Karpas-422 (cell line): ENCODE measurements at regions not wholly inside any gene's neighbourhood (a gene's known extent, or its start where the extent isn't known, plus 50 kb on each side); places are given as distances from the start of the nearest gene placed in this dataset.

ENCODE experiments used
- DNase-seq: peaks from one replicate; pipeline ENCODE4 v3.0.0-alpha.2; 2015
- H2AFZ ChIP-seq: fragments of 200-600 bp; sonication (generic); 2 replicates; pipeline ENCODE4 v1.6.1; 2014; ENCODE audit warnings: antibody characterized with exemption, low read length, mixed read lengths
- H3K27ac ChIP-seq: fragments of 200-600 bp; sonication (generic); 2 replicates; pipeline ENCODE4 v1.5.1; 2014; ENCODE audit warnings: mild to moderate bottlenecking, low read length, moderate library complexity
- H3K27me3 ChIP-seq: fragments of 200-600 bp; sonication (generic); 2 replicates; pipeline ENCODE4 v1.6.1; 2014; ENCODE audit warnings: low read length, mixed read lengths
- H3K36me3 ChIP-seq: fragments of 200-600 bp; sonication (generic); 2 replicates; pipeline ENCODE4 v1.6.1; 2014; ENCODE audit warnings: low read length, mixed read lengths; ENCODE audit not compliant: insufficient read depth
- H3K4me1 ChIP-seq: fragments of 200-600 bp; sonication (generic); 2 replicates; pipeline ENCODE4 v1.6.1; 2014; ENCODE audit warnings: mild to moderate bottlenecking, low read length, mixed read lengths
- H3K4me2 ChIP-seq: fragments of 200-600 bp; sonication (generic); 2 replicates; pipeline ENCODE4 v1.6.1; 2014; ENCODE audit warnings: low read length, low read depth, mild to moderate bottlenecking; ENCODE audit not compliant: poor library complexity, severe bottlenecking
- H3K4me3 ChIP-seq: fragments of 200-600 bp; sonication (generic); 2 replicates; pipeline ENCODE4 v1.5.1; 2014; ENCODE audit warnings: mild to moderate bottlenecking, antibody characterized with exemption, low read length, mixed read lengths
- H3K79me2 ChIP-seq: fragments of 200-600 bp; sonication (generic); 2 replicates; pipeline ENCODE4 v1.6.1; 2014; ENCODE audit warnings: mild to moderate bottlenecking, low read length, mixed read lengths
- H3K9ac ChIP-seq: fragments of 200-600 bp; sonication (generic); 2 replicates; pipeline ENCODE4 v1.6.0; 2014; ENCODE audit warnings: low read length
- H3K9me2 ChIP-seq: fragments of 200-600 bp; sonication (generic), shearing (Covaris generic); replicated peaks from 2 replicates; pipeline ENCODE4 v1.6.0; 2014; ENCODE audit warnings: mild to moderate bottlenecking, low read length, moderate library complexity; ENCODE audit not compliant: insufficient read depth
- H3K9me3 ChIP-seq: fragments of 300-700, 200-600 bp; sonication (generic); 2 replicates; pipeline ENCODE4 v1.6.1; 2014; ENCODE audit warnings: low read length, mixed read lengths
- H4K20me1 ChIP-seq: fragments of 200-600 bp; sonication (generic); 2 replicates; pipeline ENCODE4 v1.6.1; 2014; ENCODE audit warnings: mild to moderate bottlenecking, antibody characterized with exemption, low read length, low read depth; ENCODE audit not compliant: insufficient read depth

DNA sequence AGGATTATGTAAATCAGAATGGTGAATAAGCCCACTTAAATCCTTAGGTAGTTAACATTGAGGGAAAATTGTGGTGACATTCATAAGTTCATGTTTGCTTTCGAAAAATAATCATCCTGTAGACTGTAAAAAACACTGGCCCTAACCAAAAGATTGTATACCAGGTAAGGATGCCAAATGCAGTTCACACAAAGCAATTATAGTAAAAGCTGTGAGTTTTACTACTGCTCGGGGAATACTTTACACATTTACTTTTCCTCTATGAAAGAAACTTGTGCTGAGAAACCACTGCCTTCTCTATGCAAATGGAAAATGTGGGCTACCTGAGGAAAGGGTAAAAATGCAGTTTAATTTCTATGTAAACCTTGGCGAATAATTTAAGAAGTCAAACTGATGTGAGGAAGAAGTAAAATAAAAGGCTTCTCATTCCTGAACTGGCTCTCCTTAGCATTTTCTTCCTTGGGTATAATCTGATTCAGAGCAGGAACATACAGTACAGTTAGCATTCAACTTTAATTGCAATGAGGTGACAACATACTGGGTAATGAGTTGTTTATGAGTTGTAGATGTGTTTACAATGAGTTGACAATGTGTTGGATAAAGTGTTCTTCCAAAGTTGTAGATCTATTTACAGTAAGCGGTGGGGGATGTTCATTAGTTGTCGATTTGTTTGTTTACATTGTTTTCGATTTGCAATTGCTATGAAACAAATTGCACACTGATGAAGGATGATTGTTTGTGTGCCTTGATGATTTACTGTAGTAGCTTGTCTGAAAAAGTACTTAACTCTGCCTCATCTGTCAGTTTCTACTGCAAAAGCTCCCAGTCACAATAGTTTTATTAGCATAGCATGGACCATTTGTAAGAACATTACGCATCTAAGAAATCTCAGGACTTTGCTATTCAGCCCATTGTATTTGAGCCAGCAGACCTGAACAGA lies 453.0 kb upstream of the DPH6 start:
- Histone ChIP-seq H3K27me3 (no peaks in the 10 kb centered on the region), H3K79me2 (no peaks in the 10 kb centered on the region), H2AFZ (no peak overlapping the region), H3K4me1 (no peaks in the 10 kb centered on the region), H4K20me1 (no peaks in the 10 kb centered on the region), H3K27ac (no peak overlapping the region), H3K9me2 (no peaks in the 10 kb centered on the region), H3K36me3 (no peaks in the 10 kb centered on the region), H3K4me3 (no peak overlapping the region), H3K9me3 (no peaks in the 10 kb centered on the region), H3K9ac (no peak overlapping the region), H3K4me2 (no peak overlapping the region)
- no peak for DNase-seq

DNA sequence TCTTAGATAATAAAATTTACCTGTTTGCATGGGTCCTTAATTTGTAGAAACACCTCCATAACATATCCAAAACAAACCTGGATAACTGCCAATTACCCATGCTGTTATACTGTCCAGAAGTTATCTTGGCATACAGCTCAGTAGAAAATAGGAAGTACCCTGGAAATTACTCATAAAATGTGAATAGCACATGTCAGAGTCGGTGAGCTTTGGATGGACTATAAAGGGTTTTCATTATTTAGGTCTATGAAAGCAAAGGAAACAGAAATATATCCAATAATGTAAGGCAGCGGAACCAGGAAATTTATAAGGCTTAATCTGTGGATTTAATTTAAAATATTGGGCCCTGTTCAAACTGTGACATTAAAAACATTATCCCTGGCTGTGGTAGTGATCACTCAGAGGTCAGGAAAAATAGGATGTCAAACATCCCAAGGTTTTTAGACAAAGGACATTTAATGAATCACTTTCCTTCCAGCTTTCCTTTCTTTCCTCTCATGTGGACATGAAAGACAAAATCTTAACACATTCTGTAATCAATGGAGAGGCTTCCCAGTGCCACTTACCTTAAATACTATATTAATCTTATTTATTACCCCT lies 459.0 kb upstream of the DPH6 start:
- Histone ChIP-seq H3K4me1 (no peaks in the 10 kb centered on the region), H3K27me3 (no peaks in the 10 kb centered on the region), H4K20me1 (no peaks in the 10 kb centered on the region), H3K9me3 (peaks cover 4% of the 10 kb centered on the region), H3K36me3 (no peaks in the 10 kb centered on the region), H3K4me2 (no peak overlapping the region), H2AFZ (no peak overlapping the region), H3K27ac (no peak overlapping the region), H3K9me2 (no peaks in the 10 kb centered on the region), H3K79me2 (no peaks in the 10 kb centered on the region), H3K9ac (no peak overlapping the region), H3K4me3 (no peak overlapping the region)
- DNase-seq, result no peak

DNA sequence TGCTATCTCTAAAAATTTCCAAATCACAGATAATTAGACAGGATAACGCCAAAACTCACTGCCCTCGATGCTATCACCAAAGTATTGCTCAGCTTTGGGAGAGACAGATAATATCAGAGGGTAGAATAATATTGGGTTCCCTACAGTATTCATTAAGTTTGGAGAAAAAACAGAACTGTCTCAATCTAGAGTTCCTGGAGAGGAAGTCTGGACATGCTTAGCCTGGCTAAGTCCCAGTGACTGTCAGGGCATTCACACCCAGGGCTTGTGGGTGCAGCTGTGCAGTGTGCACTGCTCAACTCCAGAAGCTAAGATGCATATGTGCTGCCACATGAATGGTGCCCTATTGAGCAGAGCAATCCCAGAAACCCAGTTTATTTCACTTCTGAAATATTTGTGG lies 459.6 kb upstream of the DPH6 start:
- Histone ChIP-seq H3K27me3 (no peaks in the 10 kb centered on the region), H4K20me1 (no peaks in the 10 kb centered on the region), H3K27ac (no peak overlapping the region), H3K9ac (no peak overlapping the region), H3K9me3 (peaks cover 4% of the 10 kb centered on the region), H3K9me2 (no peaks in the 10 kb centered on the region), H3K4me3 (no peak overlapping the region), H2AFZ (no peak overlapping the region), H3K4me1 (no peaks in the 10 kb centered on the region), H3K79me2 (no peaks in the 10 kb centered on the region), H3K4me2 (no peak overlapping the region), H3K36me3 (no peaks in the 10 kb centered on the region)
- no peak for DNase-seq

DNA sequence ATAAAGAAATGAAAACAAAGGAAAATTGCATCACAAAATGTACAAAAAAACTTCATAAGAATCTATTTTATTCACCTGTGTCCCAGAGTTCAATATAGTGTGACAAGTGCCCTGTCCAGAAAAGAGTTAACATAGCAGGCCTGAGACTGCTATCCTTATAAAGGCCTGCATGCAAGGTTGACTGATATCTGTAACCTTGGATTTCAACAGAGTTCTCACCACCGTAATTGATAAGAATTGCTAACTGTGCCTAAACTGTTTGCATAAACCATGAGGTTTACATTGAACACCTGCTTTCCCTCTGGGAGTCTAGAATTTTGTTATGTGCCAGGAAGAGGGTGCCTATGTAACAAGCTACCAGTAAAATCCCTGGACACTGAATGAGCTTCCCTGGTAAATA lies 461.7 kb upstream of the DPH6 start:
- H3K4me1 ChIP-seq, result no peaks in the 10 kb centered on the region
- no peak overlapping the region for H2AFZ ChIP-seq
- no peak overlapping the region for H3K9ac ChIP-seq
- peaks cover 4% of the 10 kb centered on the region for H3K9me3 ChIP-seq
- no peaks in the 10 kb centered on the region for H3K79me2 ChIP-seq
- H4K20me1 ChIP-seq, result no peaks in the 10 kb centered on the region
- H3K27me3 ChIP-seq, result no peaks in the 10 kb centered on the region
- no peak overlapping the region for H3K4me3 ChIP-seq
- no peaks in the 10 kb centered on the region for H3K36me3 ChIP-seq
- no peak overlapping the region for H3K4me2 ChIP-seq
- no peak for DNase-seq
- no peaks in the 10 kb centered on the region for H3K9me2 ChIP-seq
- no peak overlapping the region for H3K27ac ChIP-seq

DNA sequence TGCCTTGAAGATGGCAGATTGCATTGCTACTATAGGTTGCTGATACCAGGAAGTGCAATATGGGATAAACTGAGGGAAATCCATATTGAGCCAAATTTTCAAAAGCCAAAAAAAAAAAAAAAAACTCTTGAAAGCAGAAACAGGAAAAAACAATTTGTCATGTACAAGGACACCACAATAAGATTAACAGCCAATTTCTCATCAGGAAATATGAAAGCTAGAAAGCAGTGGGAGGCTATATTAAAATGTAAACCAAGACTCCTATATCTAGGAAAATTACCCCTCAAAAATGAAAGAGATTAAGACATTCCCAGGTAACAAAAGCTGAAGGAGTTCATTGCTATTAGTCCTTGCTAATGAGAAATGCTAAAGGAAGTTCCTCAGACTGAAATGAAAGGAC lies 462.8 kb upstream of the DPH6 start:
- H3K4me1 ChIP-seq, result no peaks in the 10 kb centered on the region
- H3K4me3 ChIP-seq, result no peak overlapping the region
- H2AFZ ChIP-seq, result no peak overlapping the region
- no peak overlapping the region for H3K4me2 ChIP-seq
- peaks cover 4% of the 10 kb centered on the region for H3K9me3 ChIP-seq
- H3K79me2 ChIP-seq, result no peaks in the 10 kb centered on the region
- H3K9ac ChIP-seq, result no peak overlapping the region
- no peak for DNase-seq
- no peaks in the 10 kb centered on the region for H3K9me2 ChIP-seq
- no peaks in the 10 kb centered on the region for H4K20me1 ChIP-seq
- H3K36me3 ChIP-seq, result no peaks in the 10 kb centered on the region
- no peaks in the 10 kb centered on the region for H3K27me3 ChIP-seq
- no peak overlapping the region for H3K27ac ChIP-seq

DNA sequence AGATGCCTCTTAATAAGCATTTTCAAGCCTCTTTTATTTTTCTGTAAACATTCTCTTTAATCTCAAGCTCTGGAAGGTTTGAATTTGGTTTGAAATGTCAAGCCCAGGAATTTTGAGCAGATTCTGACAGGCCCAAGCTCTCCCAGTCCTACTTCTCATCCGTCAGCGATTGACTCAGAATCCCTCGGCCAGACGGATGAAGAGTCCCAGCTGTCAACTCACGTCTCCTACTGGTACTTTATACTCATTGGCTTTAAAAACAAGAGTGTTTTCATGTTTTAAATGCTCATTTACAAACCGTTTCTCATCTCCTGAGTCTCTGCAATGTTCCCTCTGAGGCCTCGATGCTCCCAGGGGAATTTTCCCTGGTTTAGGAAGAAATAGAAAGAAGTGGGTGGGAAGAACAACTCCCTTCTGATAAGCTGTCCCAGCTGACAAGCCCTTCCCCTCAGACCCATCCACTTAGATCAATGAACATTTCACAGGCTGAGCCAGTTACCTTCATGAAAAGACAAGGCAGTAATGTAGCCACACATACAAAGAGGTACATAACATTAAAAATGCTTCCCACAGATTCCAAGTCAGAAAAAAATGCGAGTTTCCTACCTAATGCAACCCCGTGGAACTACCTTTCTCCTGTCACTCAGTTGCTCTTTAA lies 478.2 kb upstream of the DPH6 start:
- Histone ChIP-seq H4K20me1 (no peaks in the 10 kb centered on the region), H3K9me2 (no peaks in the 10 kb centered on the region), H3K4me3 (no peak overlapping the region), H2AFZ (no peak overlapping the region), H3K4me1 (no peaks in the 10 kb centered on the region), H3K4me2 (no peak overlapping the region), H3K9ac (no peak overlapping the region), H3K27ac (no peak overlapping the region), H3K9me3 (no peaks in the 10 kb centered on the region), H3K79me2 (no peaks in the 10 kb centered on the region), H3K27me3 (no peaks in the 10 kb centered on the region), H3K36me3 (no peaks in the 10 kb centered on the region)
- no peak for DNase-seq

DNA sequence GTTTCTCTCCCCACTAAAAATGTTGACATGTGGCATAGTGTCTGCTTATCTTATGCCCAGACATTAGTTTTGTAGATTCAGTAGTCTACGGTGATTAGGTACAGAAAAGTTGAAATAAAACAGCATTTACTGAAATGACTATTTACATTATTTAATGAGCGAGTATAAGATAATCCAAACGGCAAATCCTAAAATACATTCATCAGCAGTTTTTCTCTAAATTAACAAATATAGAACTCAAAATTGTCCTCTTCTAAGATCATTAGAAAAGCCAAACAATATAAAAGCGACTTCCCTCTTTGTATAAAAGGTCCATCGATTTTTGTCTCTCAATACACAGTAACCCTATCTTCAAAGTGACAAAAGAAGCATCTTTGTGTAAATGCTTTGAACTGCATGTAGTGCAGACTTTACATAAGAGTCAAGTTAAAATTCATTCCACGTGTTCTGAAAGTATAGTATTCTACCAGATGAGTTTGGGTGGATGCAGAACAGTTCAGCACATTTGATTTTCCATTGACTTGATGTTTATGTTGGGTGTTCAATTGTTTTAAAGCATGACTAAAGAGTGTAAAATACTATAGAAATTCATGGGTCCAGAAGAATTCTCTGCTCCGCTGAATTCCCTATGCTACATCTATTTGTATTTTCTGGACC lies 480.8 kb upstream of the DPH6 start:
- H3K4me3 ChIP-seq, result no peak overlapping the region
- no peaks in the 10 kb centered on the region for H3K9me3 ChIP-seq
- H3K4me2 ChIP-seq, result no peak overlapping the region
- no peaks in the 10 kb centered on the region for H3K4me1 ChIP-seq
- H3K79me2 ChIP-seq, result no peaks in the 10 kb centered on the region
- no peak overlapping the region for H3K27ac ChIP-seq
- H3K9ac ChIP-seq, result no peak overlapping the region
- H2AFZ ChIP-seq, result no peak overlapping the region
- no peaks in the 10 kb centered on the region for H3K27me3 ChIP-seq
- no peaks in the 10 kb centered on the region for H4K20me1 ChIP-seq
- H3K9me2 ChIP-seq, result no peaks in the 10 kb centered on the region
- no peak for DNase-seq
- H3K36me3 ChIP-seq, result no peaks in the 10 kb centered on the region
